Breast epithelium (tissue), 4 donors: ENCODE measurements at regions not wholly inside any gene's neighbourhood (a gene's known extent, or its start where the extent isn't known, plus 50 kb on each side); places are given as distances from the start of the nearest gene placed in this dataset.

Source experiments
- DNase-seq, 2 donors: peaks; one replicate each; pipeline ENCODE4 v3.0.0-alpha.2; 2019; ENCODE audit warnings: low spot score in 2 of 2
- H3K27ac ChIP-seq, 2 donors: fragments of 200-600 bp; sonication (generic) in 1 of 2; one replicate each; pipeline ENCODE4 v1.5.1; 2016 to 2019; ENCODE audit warnings: mild to moderate bottlenecking in 1 of 2
- H3K27me3 ChIP-seq, 2 donors: fragments of 200-600 bp; sonication (generic) in 1 of 2; one replicate each; pipeline versions ENCODE4 v1.5.1 to v1.6.0; 2017 to 2019; ENCODE audit warnings: control low read depth in 1 of 2, mild to moderate bottlenecking in 1 of 2
- H3K36me3 ChIP-seq: fragments of 200-600 bp; one replicate; pipeline ENCODE4 v1.5.1; 2019
- H3K4me1 ChIP-seq, 2 donors: fragments of 200-600 bp; sonication (generic); one replicate each; pipeline ENCODE4 v1.5.1; 2016 to 2019; ENCODE audit warnings: control low read depth in 1 of 2
- H3K4me3 ChIP-seq, 3 donors: fragments of 200-600 bp; sonication (generic); 1 replicate in 2 of 3; 2 replicates in 1 of 3; pipeline ENCODE4 v1.5.1; 2016 to 2019; ENCODE audit warnings: mild to moderate bottlenecking in 3 of 3, moderate library complexity in 2 of 3
- H3K9me3 ChIP-seq, 2 donors: fragments of 200-600 bp; sonication (generic) in 1 of 2; one replicate each; pipeline ENCODE4 v1.5.1; 2016 to 2019; ENCODE audit warnings: control low read depth in 1 of 2
- POLR2A ChIP-seq: fragments of 450-650 bp; IDR thresholded peaks from one replicate; pipeline ENCODE4 v1.6.1; 2016; ENCODE audit warnings: antibody characterized with exemption, mild to moderate bottlenecking, moderate library complexity
- POLR2AphosphoS5 ChIP-seq, 3 donors: sonication (generic); formaldehyde crosslinking; IDR thresholded peaks; one replicate each; pipeline ENCODE4 v1.6.1; 2017; ENCODE audit warnings: antibody characterized with exemption in 3 of 3
- intact Hi-C: fragments of 100-400 bp; cut with DNase I; formaldehyde crosslinking; loops from one replicate; pipeline ENCODE4 v1.15.1; 2023; ENCODE audit warnings: low total_unique reads
- TF ChIP-seq, protein P1 (sequence below), 3 donors: fragments of 450-650 bp; IDR thresholded peaks; one replicate each; pipeline ENCODE4 v1.5.1; 2016 to 2017; ENCODE audit warnings: antibody characterized with exemption in 3 of 3, mild to moderate bottlenecking in 3 of 3, moderate library complexity in 3 of 3

DNA sequence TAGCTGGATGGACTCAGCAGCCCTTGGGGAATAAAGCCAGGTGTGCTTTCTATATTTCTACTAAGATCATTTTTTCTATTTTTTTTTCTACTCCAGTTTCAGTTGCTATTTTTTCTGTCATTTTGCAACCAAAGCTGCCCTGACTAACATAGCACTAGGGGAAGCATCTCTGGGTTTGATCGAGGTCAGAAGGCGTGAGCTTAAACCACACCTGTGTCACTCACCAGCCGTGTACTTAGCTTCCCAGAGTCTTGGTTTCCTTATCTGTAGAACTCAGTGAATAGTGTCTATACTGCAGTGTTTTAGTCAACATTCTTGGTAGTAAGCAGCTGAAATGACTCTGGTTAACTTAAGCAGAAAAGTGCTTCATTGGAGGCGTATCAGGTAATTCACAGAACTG lies 489.6 kb upstream of the SPRED2 start:
- no peaks in the 10 kb centered on the region for H3K36me3 ChIP-seq
- no peak for DNase-seq
- no peak overlapping the region for H3K27ac ChIP-seq
- intact Hi-C loops: no loop called here
- no peaks in the 10 kb centered on the region for H3K27me3 ChIP-seq
- no peaks in the 10 kb centered on the region for H3K4me1 ChIP-seq
- TF ChIP-seq POLR2AphosphoS5 (IDR thresholded peaks at IDR 0.05) (no peak), POLR2A (no peak)
- TF ChIP-seq, protein P1, sequence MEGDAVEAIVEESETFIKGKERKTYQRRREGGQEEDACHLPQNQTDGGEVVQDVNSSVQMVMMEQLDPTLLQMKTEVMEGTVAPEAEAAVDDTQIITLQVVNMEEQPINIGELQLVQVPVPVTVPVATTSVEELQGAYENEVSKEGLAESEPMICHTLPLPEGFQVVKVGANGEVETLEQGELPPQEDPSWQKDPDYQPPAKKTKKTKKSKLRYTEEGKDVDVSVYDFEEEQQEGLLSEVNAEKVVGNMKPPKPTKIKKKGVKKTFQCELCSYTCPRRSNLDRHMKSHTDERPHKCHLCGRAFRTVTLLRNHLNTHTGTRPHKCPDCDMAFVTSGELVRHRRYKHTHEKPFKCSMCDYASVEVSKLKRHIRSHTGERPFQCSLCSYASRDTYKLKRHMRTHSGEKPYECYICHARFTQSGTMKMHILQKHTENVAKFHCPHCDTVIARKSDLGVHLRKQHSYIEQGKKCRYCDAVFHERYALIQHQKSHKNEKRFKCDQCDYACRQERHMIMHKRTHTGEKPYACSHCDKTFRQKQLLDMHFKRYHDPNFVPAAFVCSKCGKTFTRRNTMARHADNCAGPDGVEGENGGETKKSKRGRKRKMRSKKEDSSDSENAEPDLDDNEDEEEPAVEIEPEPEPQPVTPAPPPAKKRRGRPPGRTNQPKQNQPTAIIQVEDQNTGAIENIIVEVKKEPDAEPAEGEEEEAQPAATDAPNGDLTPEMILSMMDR (IDR thresholded peaks at IDR 0.05): no peak
- H3K4me3 ChIP-seq: no peak overlapping the region
- H3K9me3 ChIP-seq: no peaks in the 10 kb centered on the region

- intact Hi-C loops: no loop called here
These were observed 488.7 kb upstream of the SPRED2 start for GRCh38 chr2:65921116-65921515.

GRCh38 chr2:65920659-65921058 lies 488.3 kb upstream of the SPRED2 start:
- Histone ChIP-seq H3K27ac (no peak overlapping the region), H3K27me3 (no peaks in the 10 kb centered on the region), H3K9me3 (no peaks in the 10 kb centered on the region), H3K4me3 (no peak overlapping the region), H3K4me1 (no peaks in the 10 kb centered on the region), H3K36me3 (no peaks in the 10 kb centered on the region)
- intact Hi-C loops: no loop called here
- no peak for DNase-seq
- no peak for TF ChIP-seq POLR2A
- TF ChIP-seq, protein P1 (IDR thresholded peaks at IDR 0.05): no peak
- no peak for TF ChIP-seq POLR2AphosphoS5 (IDR thresholded peaks at IDR 0.05)

More at GRCh38 chr2:65921116-65921515, 488.7 kb upstream of the SPRED2 start:
- Histone ChIP-seq H3K9me3 (no peaks in the 10 kb centered on the region), H3K4me1 (no peaks in the 10 kb centered on the region), H3K27me3 (no peaks in the 10 kb centered on the region), H3K36me3 (no peaks in the 10 kb centered on the region), H3K4me3 (no peak overlapping the region), H3K27ac (no peak overlapping the region)
- no peak for DNase-seq
- TF ChIP-seq, protein P1 (IDR thresholded peaks at IDR 0.05): no peak
- TF ChIP-seq POLR2A (no peak), POLR2AphosphoS5 (IDR thresholded peaks at IDR 0.05) (no peak)

DNA sequence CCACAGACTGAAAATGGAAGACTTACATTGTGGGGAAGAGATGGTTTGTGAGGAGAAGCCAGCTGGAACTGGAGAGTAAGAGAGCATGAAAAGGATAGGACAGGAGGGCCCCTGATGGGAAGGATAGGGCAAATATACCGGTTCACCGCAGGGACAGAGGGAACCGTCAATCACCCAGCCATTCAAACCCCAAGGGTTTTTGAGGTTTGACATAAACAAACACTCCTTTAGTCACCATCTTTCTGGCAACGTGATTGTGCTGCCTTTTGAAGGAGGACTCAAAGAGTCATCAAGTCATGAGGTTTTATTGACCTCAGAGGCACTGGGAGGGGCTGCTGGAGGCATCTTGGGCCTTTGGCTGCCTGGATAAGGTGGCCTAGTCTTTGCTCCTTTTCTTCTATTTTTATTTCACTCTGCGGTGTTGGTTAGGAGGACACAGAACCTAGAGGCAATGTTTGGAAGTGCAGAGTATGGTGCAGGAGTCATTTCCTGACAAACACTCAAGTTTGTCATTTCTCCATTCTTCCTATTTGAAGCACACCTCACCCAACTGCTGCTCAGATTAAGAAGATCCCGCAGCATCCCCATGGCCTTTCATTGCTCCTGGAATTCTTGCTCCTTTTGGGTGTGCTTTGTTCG lies 487.3 kb upstream of the SPRED2 start:
- no peaks in the 10 kb centered on the region for H3K27me3 ChIP-seq
- TF ChIP-seq, protein P1 (IDR thresholded peaks at IDR 0.05): no peak
- no peak for TF ChIP-seq POLR2AphosphoS5 (IDR thresholded peaks at IDR 0.05)
- TF ChIP-seq POLR2A: no peak
- intact Hi-C loops: no loop called here
- DNase-seq: no peak
- no peak overlapping the region for H3K27ac ChIP-seq
- H3K4me1 ChIP-seq: no peaks in the 10 kb centered on the region
- no peak overlapping the region for H3K4me3 ChIP-seq
- no peaks in the 10 kb centered on the region for H3K36me3 ChIP-seq
- H3K9me3 ChIP-seq: no peaks in the 10 kb centered on the region

GRCh38 chr2:65918760-65919187 lies 486.4 kb upstream of the SPRED2 start:
- Histone ChIP-seq H3K27ac (no peak overlapping the region), H3K4me1 (no peaks in the 10 kb centered on the region), H3K36me3 (no peaks in the 10 kb centered on the region), H3K4me3 (no peak overlapping the region), H3K27me3 (no peaks in the 10 kb centered on the region), H3K9me3 (no peaks in the 10 kb centered on the region)
- intact Hi-C loops: no loop called here
- DNase-seq: no peak
- TF ChIP-seq, protein P1 (IDR thresholded peaks at IDR 0.05): no peak
- TF ChIP-seq POLR2AphosphoS5 (IDR thresholded peaks at IDR 0.05) (no peak), POLR2A (no peak)
